Kidney epithelial cell (primary cell): ENCODE measurements at regions not wholly inside any gene's neighbourhood (a gene's known extent, or its start where the extent isn't known, plus 50 kb on each side); places are given as distances from the start of the nearest gene placed in this dataset.

ENCODE experiments used
- DNase-seq: peaks from one replicate; pipeline ENCODE4 v3.0.0-alpha.2; 2010; ENCODE audit warnings: low read depth
- H3K27me3 ChIP-seq: 2 replicates; pipeline ENCODE4 v1.6.0; 2011; ENCODE audit warnings: low read length; ENCODE audit not compliant: control insufficient read depth, insufficient read depth
- H3K36me3 ChIP-seq: 2 replicates; pipeline ENCODE4 v1.5.1; 2011; ENCODE audit warnings: low read length; ENCODE audit not compliant: control insufficient read depth, insufficient read depth
- H3K4me3 ChIP-seq: 2 replicates; pipeline ENCODE4 v1.5.1; 2011; ENCODE audit warnings: low read depth, mild to moderate bottlenecking, control low read depth, low read length
- CTCF ChIP-seq: IDR thresholded peaks from 2 replicates; pipeline ENCODE4 v1.5.1; 2011; ENCODE audit warnings: mild to moderate bottlenecking, moderate library complexity, low read length, control low read depth, inconsistent platforms; ENCODE audit not compliant: insufficient read depth, poor library complexity, severe bottlenecking

- no peak for TF ChIP-seq CTCF
- DNase-seq = no peak
- Histone ChIP-seq H3K36me3 (no peaks in the 10 kb centered on the region), H3K27me3 (no peaks in the 10 kb centered on the region), H3K4me3 (no peak overlapping the region)
Measured at GRCh38 chr3:31288224-31288623, 244.5 kb upstream of the STT3B start.

GRCh38 chr3:31288641-31289100, 244.1 kb upstream of the STT3B start:
- Histone ChIP-seq H3K36me3 (no peaks in the 10 kb centered on the region), H3K4me3 (no peak overlapping the region), H3K27me3 (no peaks in the 10 kb centered on the region)
- no peak for TF ChIP-seq CTCF
- DNase-seq = peak; percentile 53

- no peaks in the 10 kb centered on the region for H3K27me3 ChIP-seq
- no peaks in the 10 kb centered on the region for H3K36me3 ChIP-seq
- H3K4me3 ChIP-seq = no peak overlapping the region
- TF ChIP-seq CTCF = no peak
- no peak for DNase-seq
Measured at GRCh38 chr3:31289584-31289983, 243.1 kb upstream of the STT3B start.

- no peak overlapping the region for H3K4me3 ChIP-seq
- DNase-seq = no peak
- no peak for TF ChIP-seq CTCF
- H3K27me3 ChIP-seq = no peaks in the 10 kb centered on the region
- no peaks in the 10 kb centered on the region for H3K36me3 ChIP-seq
Measured at GRCh38 chr3:31290046-31290445, 242.7 kb upstream of the STT3B start.

GRCh38 chr3:31291818-31292217, 240.9 kb upstream of the STT3B start:
- DNase-seq = no peak
- no peak for TF ChIP-seq CTCF
- Histone ChIP-seq H3K36me3 (no peaks in the 10 kb centered on the region), H3K27me3 (no peaks in the 10 kb centered on the region), H3K4me3 (no peak overlapping the region)

- no peaks in the 10 kb centered on the region for H3K36me3 ChIP-seq
- TF ChIP-seq CTCF = no peak
- H3K27me3 ChIP-seq = no peaks in the 10 kb centered on the region
- no peak overlapping the region for H3K4me3 ChIP-seq
- no peak for DNase-seq
Measured at GRCh38 chr3:31294430-31295149, 238.1 kb upstream of the STT3B start.
